GM23248 (cell line): ENCODE measurements at regions not wholly inside any gene's neighbourhood (a gene's known extent, or its start where the extent isn't known, plus 50 kb on each side); places are given as distances from the start of the nearest gene placed in this dataset.

Experiments used
- DNase-seq: peaks from one replicate; pipeline ENCODE4 v3.0.0-alpha.2; 2015
- H2AFZ ChIP-seq: fragments of 200-600 bp; sonication (generic); 2 replicates; pipeline ENCODE4 v1.6.1; 2016; ENCODE audit warnings: antibody characterized with exemption
- H3F3A ChIP-seq: fragments of 200-600 bp; sonication (generic); 2 replicates; pipeline ENCODE4 v1.6.1; 2016; ENCODE audit warnings: mild to moderate bottlenecking, antibody characterized with exemption, mixed run types; ENCODE audit not compliant: insufficient read depth
- H3K27ac ChIP-seq: fragments of 200-600 bp; sonication (generic); 2 replicates; pipeline ENCODE4 v1.5.1; 2016; ENCODE audit warnings: mild to moderate bottlenecking
- H3K27me3 ChIP-seq: fragments of 200-600 bp; sonication (generic); replicated peaks from 2 replicates; pipeline ENCODE4 v1.6.1; 2016; ENCODE audit warnings: mild to moderate bottlenecking; ENCODE audit not compliant: insufficient read depth
- H3K36me3 ChIP-seq: fragments of 200-600 bp; sonication (generic); 2 replicates; pipeline ENCODE4 v1.6.1; 2016; ENCODE audit warnings: low read depth, mild to moderate bottlenecking
- H3K4me1 ChIP-seq: fragments of 200-600 bp; sonication (generic); 2 replicates; pipeline ENCODE4 v1.6.1; 2016; ENCODE audit warnings: mild to moderate bottlenecking; ENCODE audit not compliant: insufficient read depth
- H3K4me2 ChIP-seq: fragments of 200-600 bp; sonication (generic); one replicate; pipeline ENCODE4 v1.6.1; 2016; ENCODE audit warnings: mild to moderate bottlenecking; ENCODE audit not compliant: unreplicated experiment
- H3K4me3 ChIP-seq: fragments of 200-600 bp; sonication (generic); 2 replicates; pipeline ENCODE4 v1.5.1; 2016; ENCODE audit warnings: mild to moderate bottlenecking
- H3K79me2 ChIP-seq: fragments of 200-600 bp; sonication (generic); 2 replicates; pipeline ENCODE4 v1.6.1; 2016; ENCODE audit warnings: mild to moderate bottlenecking; ENCODE audit not compliant: insufficient read depth
- H3K9ac ChIP-seq: fragments of 200-600 bp; sonication (generic); 2 replicates; pipeline ENCODE4 v1.6.1; 2016; ENCODE audit warnings: mild to moderate bottlenecking
- H3K9me2 ChIP-seq: fragments of 200-600 bp; sonication (generic); 2 replicates; pipeline ENCODE4 v1.6.1; 2016; ENCODE audit warnings: mixed run types, mild to moderate bottlenecking, moderate library complexity; ENCODE audit not compliant: insufficient read depth
- H3K9me3 ChIP-seq: fragments of 200-600 bp; sonication (generic); one replicate; pipeline ENCODE4 v1.6.1; 2017; ENCODE audit warnings: low read depth
- H4K20me1 ChIP-seq: fragments of 200-600 bp; sonication (generic); 2 replicates; pipeline ENCODE4 v1.6.0; 2016; ENCODE audit not compliant: insufficient read depth
- EZH2 ChIP-seq: fragments of 200-600 bp; sonication (generic); IDR thresholded peaks from 2 replicates; pipeline ENCODE4 v1.6.1; 2018; ENCODE audit warnings: antibody characterized with exemption, mild to moderate bottlenecking; ENCODE audit not compliant: insufficient read depth, poor library complexity, severe bottlenecking
- EZH2phosphoT487 ChIP-seq: fragments of 200-600 bp; sonication (generic); IDR thresholded peaks from 2 replicates; pipeline ENCODE4 v1.6.1; 2018; ENCODE audit warnings: antibody characterized with exemption, moderate library complexity, mild to moderate bottlenecking, low read depth; ENCODE audit not compliant: insufficient read depth
- WGBS, 2 experiments: methylation state at CpG; one replicate each; pipeline ENCODE4 v1.1.6; 2015 to 2017; ENCODE audit warnings: low lambda C conversion rate in 2 of 2, low coverage in 1 of 2; ENCODE audit errors: missing lambda C conversion rate in 2 of 2; 5-methylcytosine and 5-hydroxymethylcytosine counted together
- in situ Hi-C: fragments of 300-500 bp; cut with MboI; formaldehyde crosslinking; loops from 2 replicates; pipeline ENCODE4 v1.15.0; 2020

DNA sequence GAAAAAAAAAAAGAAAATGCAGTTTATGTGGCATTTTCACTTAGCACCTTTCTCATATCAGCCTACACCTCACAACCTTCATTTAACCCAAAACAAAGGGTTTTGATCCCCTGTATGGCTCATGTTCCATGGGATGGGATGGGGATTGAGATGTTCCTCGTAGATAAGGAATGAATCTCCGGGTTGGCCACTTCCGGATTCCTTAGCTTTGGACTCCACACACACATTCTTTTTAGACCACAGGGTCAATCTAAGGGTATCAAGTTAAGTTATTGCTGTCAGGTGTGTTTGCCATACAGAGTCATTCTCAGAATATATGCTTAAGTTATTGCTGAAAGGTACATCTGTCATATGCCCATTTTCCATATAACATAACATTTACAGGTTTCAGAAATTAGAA is 301.4 kb upstream of the TGFBR2 start:
- 90 to 93% methylated on average over 3 of the region's 3 CpGs for WGBS, 2 experiments
- DNase-seq: no peak

DNA sequence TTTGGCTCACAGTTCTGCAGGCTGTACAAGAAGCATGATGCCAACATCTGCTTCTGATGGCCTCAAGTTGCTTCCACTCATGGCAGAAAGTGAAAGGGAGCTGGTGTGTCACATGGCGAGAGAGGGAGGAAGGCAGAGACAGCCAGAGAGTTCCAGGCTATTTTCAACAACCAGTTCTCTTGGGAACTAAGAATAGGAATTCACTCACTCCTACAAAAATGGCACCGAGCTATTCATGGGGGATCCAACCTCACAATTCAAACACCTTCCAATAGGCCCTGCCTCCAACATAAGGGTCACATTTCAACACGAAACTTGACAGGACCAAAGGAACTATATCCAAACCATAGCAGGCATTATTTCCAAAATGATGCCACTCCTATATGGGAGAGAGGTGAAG is 299.5 kb upstream of the TGFBR2 start:
- 94 to 100% methylated on average over 3 of the region's 3 CpGs for WGBS, 2 experiments
- no peak overlapping the region for H3K4me3 ChIP-seq
- H3K27ac ChIP-seq: no peak overlapping the region
- H4K20me1 ChIP-seq: no peaks in the 10 kb centered on the region
- no peaks in the 10 kb centered on the region for H3K9me3 ChIP-seq
- no peak for DNase-seq
- H3K9ac ChIP-seq: no peak overlapping the region
- no peak overlapping the region for H3K4me2 ChIP-seq
- no peak for TF ChIP-seq EZH2
- in situ Hi-C loops: no loop called here
- no peaks in the 10 kb centered on the region for H3K36me3 ChIP-seq
- no peaks in the 10 kb centered on the region for H3K27me3 ChIP-seq
- peaks cover 21% of the 10 kb centered on the region for H3K4me1 ChIP-seq
- H3K9me2 ChIP-seq: no peaks in the 10 kb centered on the region
- no peak overlapping the region for H2AFZ ChIP-seq
- no peaks in the 10 kb centered on the region for H3K79me2 ChIP-seq
- H3F3A ChIP-seq: peaks cover 27% of the 10 kb centered on the region

More for the DNA sequence above, 301.4 kb upstream of the TGFBR2 start:
- Histone ChIP-seq H3K4me3 (no peak overlapping the region), H3K4me2 (no peak overlapping the region), H3F3A (peaks cover 27% of the 10 kb centered on the region), H2AFZ (no peak overlapping the region), H3K9ac (no peak overlapping the region), H3K9me3 (no peaks in the 10 kb centered on the region), H3K4me1 (peaks cover 21% of the 10 kb centered on the region), H3K79me2 (no peaks in the 10 kb centered on the region), H3K36me3 (no peaks in the 10 kb centered on the region), H3K27me3 (no peaks in the 10 kb centered on the region), H4K20me1 (no peaks in the 10 kb centered on the region), H3K9me2 (no peaks in the 10 kb centered on the region), H3K27ac (no peak overlapping the region)
- in situ Hi-C loops: no loop called here
- TF ChIP-seq EZH2phosphoT487 (no peak), EZH2 (no peak)

DNA sequence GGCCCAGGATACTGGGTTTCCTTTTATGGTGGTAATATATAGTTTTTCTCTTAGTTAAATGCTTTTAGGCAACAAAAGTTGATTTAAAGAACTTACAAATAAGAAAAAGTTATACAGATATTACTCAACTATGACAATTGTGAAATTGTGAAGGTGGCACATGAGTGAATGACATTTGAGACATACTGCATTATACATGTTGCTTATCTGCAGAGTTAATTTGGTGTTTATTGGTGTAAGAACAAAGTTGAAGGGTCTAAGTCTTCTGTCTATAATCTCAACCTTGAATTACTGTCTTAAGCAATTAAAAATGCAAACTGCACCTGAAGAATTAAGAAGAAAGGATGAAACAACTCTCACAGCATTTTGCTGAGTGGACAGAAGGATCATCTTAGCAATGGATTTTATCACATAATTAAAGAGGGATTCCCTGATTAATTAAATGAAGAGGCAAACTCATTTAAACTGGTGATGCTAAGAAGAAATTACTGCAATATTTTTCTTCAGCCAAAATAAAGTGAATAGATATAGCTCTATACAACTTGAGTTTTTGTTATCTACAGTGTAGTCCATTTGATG is 298.9 kb upstream of the TGFBR2 start:
- no peak overlapping the region for H3K9ac ChIP-seq
- H3K9me3 ChIP-seq: no peaks in the 10 kb centered on the region
- H3K4me1 ChIP-seq: peaks cover 21% of the 10 kb centered on the region
- TF ChIP-seq EZH2phosphoT487: no peak
- no peak for TF ChIP-seq EZH2
- no peak for DNase-seq
- H3K27ac ChIP-seq: peak overlapping the region; percentile 80
- H3F3A ChIP-seq: peaks cover 27% of the 10 kb centered on the region
- H3K9me2 ChIP-seq: no peaks in the 10 kb centered on the region
- peak overlapping the region; percentile 27 for H3K4me2 ChIP-seq
- in situ Hi-C loops: no loop called here
- H3K27me3 ChIP-seq: no peaks in the 10 kb centered on the region
- H3K79me2 ChIP-seq: no peaks in the 10 kb centered on the region
- no peak overlapping the region for H3K4me3 ChIP-seq
- H4K20me1 ChIP-seq: no peaks in the 10 kb centered on the region
- no peaks in the 10 kb centered on the region for H3K36me3 ChIP-seq
- H2AFZ ChIP-seq: no peak overlapping the region

DNA sequence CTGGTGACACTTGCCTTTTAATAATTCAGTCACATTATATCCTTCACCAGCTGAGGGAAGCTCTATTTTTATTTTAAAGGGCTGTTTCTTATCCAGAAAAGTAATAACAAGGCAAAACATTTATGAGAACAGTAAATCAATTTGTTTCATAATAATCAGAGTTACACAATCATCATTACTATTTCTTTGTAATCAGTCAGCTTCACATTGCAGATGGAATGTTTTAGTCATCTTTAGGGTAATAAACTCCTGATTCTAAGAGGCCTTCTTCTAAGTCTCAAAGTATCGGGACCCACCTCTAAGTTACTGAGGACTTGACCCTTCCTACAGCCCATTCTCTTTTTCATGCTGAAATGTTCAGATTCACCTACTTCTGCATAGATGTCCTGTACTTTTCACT is 298.3 kb upstream of the TGFBR2 start:
- Histone ChIP-seq H3K4me2 (peak overlapping the region; percentile 27), H3K9me2 (no peaks in the 10 kb centered on the region), H3K27me3 (no peaks in the 10 kb centered on the region), H3K4me1 (peaks cover 21% of the 10 kb centered on the region), H3K9ac (peak overlapping the region; percentile 38; the same call in 1 of the 2 replicates), H3K4me3 (no peak overlapping the region), H2AFZ (peak overlapping the region; percentile 42), H3K79me2 (no peaks in the 10 kb centered on the region), H3K27ac (peak overlapping the region; percentile 80), H3F3A (peaks cover 27% of the 10 kb centered on the region), H3K9me3 (no peaks in the 10 kb centered on the region), H3K36me3 (no peaks in the 10 kb centered on the region), H4K20me1 (no peaks in the 10 kb centered on the region)
- peak; percentile 79 for DNase-seq
- in situ Hi-C loops: no loop called here
- 4 to 5% methylated on average over 1 of the region's 1 CpG for WGBS, 2 experiments
- TF ChIP-seq EZH2phosphoT487 (no peak), EZH2 (no peak)
